ENCODE measurements at regions not wholly inside any gene's neighbourhood (a gene's known extent, or its start where the extent isn't known, plus 50 kb on each side); places are given as distances from the start of the nearest gene placed in this dataset.

GRCh38 chr17:36687736-36688135 lies 86.4 kb downstream of the MRM1 start:
- no peak for TF ChIP-seq CTCF (conservative IDR thresholded peaks at IDR 0.05; ENCODE audit: low read depth, low read length)
- no peak for TF ChIP-seq EZH2phosphoT487 (IDR thresholded peaks at IDR 0.05; ENCODE audit: borderline replicate concordance, low read length)
- TF ChIP-seq EZH2 (IDR thresholded peaks at IDR 0.05; ENCODE audit: low read length, unreplicated experiment), result no peak
